ENCODE measurements at regions not wholly inside any gene's neighbourhood (a gene's known extent, or its start where the extent isn't known, plus 50 kb on each side); places are given as distances from the start of the nearest gene placed in this dataset.

DNA sequence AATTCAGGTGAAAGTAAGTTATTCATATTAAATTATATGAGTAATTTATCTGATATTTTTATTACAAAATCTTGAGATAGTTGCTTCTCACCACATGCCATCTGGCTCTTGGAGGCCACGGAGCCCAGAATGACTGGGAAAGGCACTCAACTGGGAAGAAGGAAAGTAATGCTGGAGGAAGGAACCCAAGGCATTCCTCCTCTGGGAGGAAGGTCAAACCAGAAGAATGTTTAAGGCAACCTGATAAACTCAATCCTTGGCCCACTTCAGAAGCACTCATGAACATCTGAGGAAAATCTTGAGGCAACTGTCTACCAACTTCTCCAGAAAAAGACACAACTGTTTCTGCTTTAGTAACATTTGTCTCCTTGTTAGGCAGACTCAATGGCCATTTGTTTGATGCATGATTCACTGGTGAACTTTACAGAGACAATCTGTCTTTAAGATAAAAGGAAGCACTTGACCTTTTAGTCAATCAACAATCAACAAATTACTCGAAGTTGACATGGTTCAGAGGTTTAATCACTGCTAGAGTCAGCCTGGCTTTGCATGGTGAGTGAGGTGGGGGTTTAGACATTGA is 261.4 kb upstream of the MME start:
- TF ChIP-seq GABPB1 (CRISPR knock-in tag; IDR thresholded peaks at IDR 0.05) (no peak), SMAD3 (CRISPR knock-in tag; IDR thresholded peaks at IDR 0.05; ENCODE audit: borderline replicate concordance) (no peak), FOXJ3 (CRISPR knock-in tag; IDR thresholded peaks at IDR 0.05; ENCODE audit: borderline replicate concordance) (no peak), IRF2 (CRISPR knock-in tag; IDR thresholded peaks at IDR 0.05; ENCODE audit: borderline replicate concordance, low read depth) (no peak), ESRRA (CRISPR knock-in tag; IDR thresholded peaks at IDR 0.05; ENCODE audit: borderline replicate concordance) (no peak), USF2 (CRISPR knock-in tag; IDR thresholded peaks at IDR 0.05) (no peak), JUN (CRISPR knock-in tag; IDR thresholded peaks at IDR 0.05) (no peak)
- TF ChIP-seq, protein P1, sequence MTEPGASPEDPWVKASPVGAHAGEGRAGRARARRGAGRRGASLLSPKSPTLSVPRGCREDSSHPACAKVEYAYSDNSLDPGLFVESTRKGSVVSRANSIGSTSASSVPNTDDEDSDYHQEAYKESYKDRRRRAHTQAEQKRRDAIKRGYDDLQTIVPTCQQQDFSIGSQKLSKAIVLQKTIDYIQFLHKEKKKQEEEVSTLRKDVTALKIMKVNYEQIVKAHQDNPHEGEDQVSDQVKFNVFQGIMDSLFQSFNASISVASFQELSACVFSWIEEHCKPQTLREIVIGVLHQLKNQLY (CRISPR knock-in tag; IDR thresholded peaks at IDR 0.05), result no peak
- TF ChIP-seq, protein P2, sequence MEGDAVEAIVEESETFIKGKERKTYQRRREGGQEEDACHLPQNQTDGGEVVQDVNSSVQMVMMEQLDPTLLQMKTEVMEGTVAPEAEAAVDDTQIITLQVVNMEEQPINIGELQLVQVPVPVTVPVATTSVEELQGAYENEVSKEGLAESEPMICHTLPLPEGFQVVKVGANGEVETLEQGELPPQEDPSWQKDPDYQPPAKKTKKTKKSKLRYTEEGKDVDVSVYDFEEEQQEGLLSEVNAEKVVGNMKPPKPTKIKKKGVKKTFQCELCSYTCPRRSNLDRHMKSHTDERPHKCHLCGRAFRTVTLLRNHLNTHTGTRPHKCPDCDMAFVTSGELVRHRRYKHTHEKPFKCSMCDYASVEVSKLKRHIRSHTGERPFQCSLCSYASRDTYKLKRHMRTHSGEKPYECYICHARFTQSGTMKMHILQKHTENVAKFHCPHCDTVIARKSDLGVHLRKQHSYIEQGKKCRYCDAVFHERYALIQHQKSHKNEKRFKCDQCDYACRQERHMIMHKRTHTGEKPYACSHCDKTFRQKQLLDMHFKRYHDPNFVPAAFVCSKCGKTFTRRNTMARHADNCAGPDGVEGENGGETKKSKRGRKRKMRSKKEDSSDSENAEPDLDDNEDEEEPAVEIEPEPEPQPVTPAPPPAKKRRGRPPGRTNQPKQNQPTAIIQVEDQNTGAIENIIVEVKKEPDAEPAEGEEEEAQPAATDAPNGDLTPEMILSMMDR (IDR thresholded peaks at IDR 0.05), result no peak
- TF ChIP-seq, protein P3, sequence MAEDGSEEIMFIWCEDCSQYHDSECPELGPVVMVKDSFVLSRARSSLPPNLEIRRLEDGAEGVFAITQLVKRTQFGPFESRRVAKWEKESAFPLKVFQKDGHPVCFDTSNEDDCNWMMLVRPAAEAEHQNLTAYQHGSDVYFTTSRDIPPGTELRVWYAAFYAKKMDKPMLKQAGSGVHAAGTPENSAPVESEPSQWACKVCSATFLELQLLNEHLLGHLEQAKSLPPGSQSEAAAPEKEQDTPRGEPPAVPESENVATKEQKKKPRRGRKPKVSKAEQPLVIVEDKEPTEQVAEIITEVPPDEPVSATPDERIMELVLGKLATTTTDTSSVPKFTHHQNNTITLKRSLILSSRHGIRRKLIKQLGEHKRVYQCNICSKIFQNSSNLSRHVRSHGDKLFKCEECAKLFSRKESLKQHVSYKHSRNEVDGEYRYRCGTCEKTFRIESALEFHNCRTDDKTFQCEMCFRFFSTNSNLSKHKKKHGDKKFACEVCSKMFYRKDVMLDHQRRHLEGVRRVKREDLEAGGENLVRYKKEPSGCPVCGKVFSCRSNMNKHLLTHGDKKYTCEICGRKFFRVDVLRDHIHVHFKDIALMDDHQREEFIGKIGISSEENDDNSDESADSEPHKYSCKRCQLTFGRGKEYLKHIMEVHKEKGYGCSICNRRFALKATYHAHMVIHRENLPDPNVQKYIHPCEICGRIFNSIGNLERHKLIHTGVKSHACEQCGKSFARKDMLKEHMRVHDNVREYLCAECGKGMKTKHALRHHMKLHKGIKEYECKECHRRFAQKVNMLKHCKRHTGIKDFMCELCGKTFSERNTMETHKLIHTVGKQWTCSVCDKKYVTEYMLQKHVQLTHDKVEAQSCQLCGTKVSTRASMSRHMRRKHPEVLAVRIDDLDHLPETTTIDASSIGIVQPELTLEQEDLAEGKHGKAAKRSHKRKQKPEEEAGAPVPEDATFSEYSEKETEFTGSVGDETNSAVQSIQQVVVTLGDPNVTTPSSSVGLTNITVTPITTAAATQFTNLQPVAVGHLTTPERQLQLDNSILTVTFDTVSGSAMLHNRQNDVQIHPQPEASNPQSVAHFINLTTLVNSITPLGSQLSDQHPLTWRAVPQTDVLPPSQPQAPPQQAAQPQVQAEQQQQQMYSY (CRISPR knock-in tag; IDR thresholded peaks at IDR 0.05), result no peak
- TF ChIP-seq, protein P4, sequence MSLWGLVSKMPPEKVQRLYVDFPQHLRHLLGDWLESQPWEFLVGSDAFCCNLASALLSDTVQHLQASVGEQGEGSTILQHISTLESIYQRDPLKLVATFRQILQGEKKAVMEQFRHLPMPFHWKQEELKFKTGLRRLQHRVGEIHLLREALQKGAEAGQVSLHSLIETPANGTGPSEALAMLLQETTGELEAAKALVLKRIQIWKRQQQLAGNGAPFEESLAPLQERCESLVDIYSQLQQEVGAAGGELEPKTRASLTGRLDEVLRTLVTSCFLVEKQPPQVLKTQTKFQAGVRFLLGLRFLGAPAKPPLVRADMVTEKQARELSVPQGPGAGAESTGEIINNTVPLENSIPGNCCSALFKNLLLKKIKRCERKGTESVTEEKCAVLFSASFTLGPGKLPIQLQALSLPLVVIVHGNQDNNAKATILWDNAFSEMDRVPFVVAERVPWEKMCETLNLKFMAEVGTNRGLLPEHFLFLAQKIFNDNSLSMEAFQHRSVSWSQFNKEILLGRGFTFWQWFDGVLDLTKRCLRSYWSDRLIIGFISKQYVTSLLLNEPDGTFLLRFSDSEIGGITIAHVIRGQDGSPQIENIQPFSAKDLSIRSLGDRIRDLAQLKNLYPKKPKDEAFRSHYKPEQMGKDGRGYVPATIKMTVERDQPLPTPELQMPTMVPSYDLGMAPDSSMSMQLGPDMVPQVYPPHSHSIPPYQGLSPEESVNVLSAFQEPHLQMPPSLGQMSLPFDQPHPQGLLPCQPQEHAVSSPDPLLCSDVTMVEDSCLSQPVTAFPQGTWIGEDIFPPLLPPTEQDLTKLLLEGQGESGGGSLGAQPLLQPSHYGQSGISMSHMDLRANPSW (CRISPR knock-in tag; conservative IDR thresholded peaks at IDR 0.05; ENCODE audit: low read depth), result no peak
- TF ChIP-seq, protein P5, sequence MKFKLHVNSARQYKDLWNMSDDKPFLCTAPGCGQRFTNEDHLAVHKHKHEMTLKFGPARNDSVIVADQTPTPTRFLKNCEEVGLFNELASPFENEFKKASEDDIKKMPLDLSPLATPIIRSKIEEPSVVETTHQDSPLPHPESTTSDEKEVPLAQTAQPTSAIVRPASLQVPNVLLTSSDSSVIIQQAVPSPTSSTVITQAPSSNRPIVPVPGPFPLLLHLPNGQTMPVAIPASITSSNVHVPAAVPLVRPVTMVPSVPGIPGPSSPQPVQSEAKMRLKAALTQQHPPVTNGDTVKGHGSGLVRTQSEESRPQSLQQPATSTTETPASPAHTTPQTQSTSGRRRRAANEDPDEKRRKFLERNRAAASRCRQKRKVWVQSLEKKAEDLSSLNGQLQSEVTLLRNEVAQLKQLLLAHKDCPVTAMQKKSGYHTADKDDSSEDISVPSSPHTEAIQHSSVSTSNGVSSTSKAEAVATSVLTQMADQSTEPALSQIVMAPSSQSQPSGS (CRISPR knock-in tag; IDR thresholded peaks at IDR 0.05; ENCODE audit: borderline replicate concordance, low read depth), result no peak
- TF ChIP-seq, protein P6, sequence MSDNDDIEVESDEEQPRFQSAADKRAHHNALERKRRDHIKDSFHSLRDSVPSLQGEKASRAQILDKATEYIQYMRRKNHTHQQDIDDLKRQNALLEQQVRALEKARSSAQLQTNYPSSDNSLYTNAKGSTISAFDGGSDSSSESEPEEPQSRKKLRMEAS (CRISPR knock-in tag; IDR thresholded peaks at IDR 0.05), result no peak

All from WTC11 (cell line).